ENCODE measurements at regions not wholly inside any gene's neighbourhood (a gene's known extent, or its start where the extent isn't known, plus 50 kb on each side); places are given as distances from the start of the nearest gene placed in this dataset.
"Not testable (repeated sequence)": the region's sequence is repeated elsewhere in the genome, so short reads cannot be mapped to it uniquely, and the experiment has no call there.

- no peak for DNase-seq (ENCODE audit: low spot score)
Measured at GRCh38 chr2:82968358-82968757, 1490.7 kb downstream of the SUCLG1 start.

- no peak for DNase-seq (ENCODE audit: low spot score)
Measured at GRCh38 chr2:82964341-82964740, 1494.7 kb downstream of the SUCLG1 start.

GRCh38 chr2:82959727-82960126 is 1499.4 kb downstream of the SUCLG1 start:
- DNase-seq (ENCODE audit: low spot score), result no peak

- no peak for DNase-seq (ENCODE audit: low spot score)
Measured at GRCh38 chr2:82954868-82955267, 1504.2 kb downstream of the SUCLG1 start.

- no peak for DNase-seq (ENCODE audit: low spot score)
Measured at GRCh38 chr2:82939211-82939610, 1519.9 kb downstream of the SUCLG1 start.

- not testable (repeated sequence) for DNase-seq (ENCODE audit: low spot score)
Measured at GRCh38 chr2:82938321-82938845, 1520.7 kb downstream of the SUCLG1 start.

- no peak for DNase-seq (ENCODE audit: low spot score)
Measured at GRCh38 chr2:82913566-82913965, 1545.5 kb downstream of the SUCLG1 start.

GRCh38 chr2:82896117-82896516 is 1563.0 kb downstream of the SUCLG1 start:
- no peak for DNase-seq (ENCODE audit: low spot score)

GRCh38 chr2:82893190-82893589 is 1565.9 kb downstream of the SUCLG1 start:
- DNase-seq (ENCODE audit: low spot score), result no peak

GRCh38 chr2:82879803-82880202 is 1579.3 kb downstream of the SUCLG1 start:
- DNase-seq (ENCODE audit: low spot score), result no peak

- DNase-seq (ENCODE audit: low spot score), result no peak
Measured at GRCh38 chr2:82875858-82876257, 1583.2 kb downstream of the SUCLG1 start.

GRCh38 chr2:82857967-82858366 is 1601.1 kb downstream of the SUCLG1 start:
- DNase-seq (ENCODE audit: low spot score), result no peak

- DNase-seq (ENCODE audit: low spot score), result no peak
Measured at GRCh38 chr2:82853299-82853698, 1605.8 kb downstream of the SUCLG1 start.

- no peak for DNase-seq (ENCODE audit: low spot score)
Measured at GRCh38 chr2:82852787-82853186, 1606.3 kb downstream of the SUCLG1 start.

GRCh38 chr2:82848285-82848684 is 1610.8 kb downstream of the SUCLG1 start:
- DNase-seq (ENCODE audit: low spot score), result no peak

- no peak for DNase-seq (ENCODE audit: low spot score)
Measured at GRCh38 chr2:82839036-82839435, 1620.0 kb downstream of the SUCLG1 start.

- DNase-seq (ENCODE audit: low spot score), result no peak
Measured at GRCh38 chr2:82837588-82838304, 1621.3 kb downstream of the SUCLG1 start.

- DNase-seq (ENCODE audit: low spot score), result no peak
Measured at GRCh38 chr2:82834893-82835292, 1624.2 kb downstream of the SUCLG1 start.

GRCh38 chr2:82827426-82827825 is 1631.7 kb downstream of the SUCLG1 start:
- DNase-seq (ENCODE audit: low spot score), result no peak

- no peak for DNase-seq (ENCODE audit: low spot score)
Measured at GRCh38 chr2:82826437-82826836, 1632.6 kb downstream of the SUCLG1 start.

GRCh38 chr2:82825410-82826090 is 1633.5 kb downstream of the SUCLG1 start:
- DNase-seq (ENCODE audit: low spot score), result no peak

GRCh38 chr2:82823892-82824291 is 1635.2 kb downstream of the SUCLG1 start:
- no peak for DNase-seq (ENCODE audit: low spot score)

- no peak for DNase-seq (ENCODE audit: low spot score)
Measured at GRCh38 chr2:82819951-82820350, 1639.1 kb downstream of the SUCLG1 start.

Measured in globus pallidus (tissue), 1 donor.